A549 (cell line): ENCODE measurements at regions not wholly inside any gene's neighbourhood (a gene's known extent, or its start where the extent isn't known, plus 50 kb on each side); places are given as distances from the start of the nearest gene placed in this dataset.

Experiments used
- ATAC-seq, 2 experiments: fragments of 200-7000 bp in 1 of 2; fragments of >200 bp in 1 of 2; cut with Nextera tagmentation in 1 of 2; cut with Tn5 transposase in 1 of 2; 3 replicates each; pipeline versions ENCODE4 v1.8.0 to v1.9.1; 2018 to 2020; ENCODE audit warnings: mild to moderate bottlenecking in 1 of 2, moderate library complexity in 1 of 2
- CTCF ChIA-PET: fragments of 300-600 bp; sonication (Branson Sonifier 250); formaldehyde crosslinking; extraction: SDS; loops from one replicate; lab custom pipeline; 2021; ENCODE audit warnings: antibody characterized with exemption, inconsistent platforms; lab: Yijun Ruan, JAX
- POLR2A ChIA-PET: fragments of 350-600 bp; formaldehyde crosslinking; extraction: SDS; loops from one replicate; lab custom pipeline; 2021; ENCODE audit warnings: antibody characterized with exemption, inconsistent platforms; lab: Yijun Ruan, JAX
- DNase-seq, 2 experiments: peaks; one replicate each; pipeline versions ENCODE4 v3.0.0 to v3.0.0-alpha.2; 2011 to 2016; ENCODE audit warnings: low read depth in 1 of 2, low spot score in 1 of 2
- FAIRE-seq: peaks from 2 replicates; lab custom pipeline; 2011; peaks lifted over from hg19 to GRCh38; lab: Jason Lieb, UNC
- H3K27ac ChIP-seq, 2 experiments: fragments of >200 bp; sonication (Bioruptor Twin); formaldehyde crosslinking; 3 replicates each; pipeline ENCODE4 v1.5.1; 2016 to 2017
- H3K4me1 ChIP-seq: fragments of >200 bp; sonication (Bioruptor Twin); formaldehyde crosslinking; 3 replicates; pipeline ENCODE4 v1.6.1; 2016
- H3K4me2 ChIP-seq: fragments of >200 bp; sonication (Bioruptor Twin); formaldehyde crosslinking; 3 replicates; pipeline ENCODE4 v1.6.1; 2016
- H3K4me3 ChIP-seq: fragments of >200 bp; sonication (Bioruptor Twin); formaldehyde crosslinking; 3 replicates; pipeline ENCODE4 v1.5.1; 2016
- H3K9me3 ChIP-seq: fragments of >200 bp; sonication (Bioruptor Twin); formaldehyde crosslinking; 3 replicates; pipeline ENCODE4 v1.6.1; 2016
- BHLHE40 ChIP-seq: IDR thresholded peaks from 2 replicates; pipeline ENCODE4 v1.6.1; 2012; ENCODE audit warnings: low read depth, low read length, inconsistent platforms
- CBX8 ChIP-seq: fragments of 200-600 bp; sonication (generic); IDR thresholded peaks from 2 replicates; pipeline ENCODE4 v1.6.1; 2016
- EP300 ChIP-seq, 2 experiments: fragments of >200 bp; sonication (Bioruptor Twin); formaldehyde crosslinking; IDR thresholded peaks; 2 replicates in 1 of 2; 3 replicates in 1 of 2; pipeline ENCODE4 v1.6.1; 2016 to 2017
- ESRRA ChIP-seq: fragments of 150-350 bp; IDR thresholded peaks from 2 replicates; pipeline ENCODE4 v1.6.1; 2014; ENCODE audit warnings: mild to moderate bottlenecking, low read length, borderline replicate concordance
- FOSL2 ChIP-seq, 2 experiments: fragments of 450-650 bp in 1 of 2; fragments of >200 bp in 1 of 2; sonication (Bioruptor Twin) in 1 of 2; formaldehyde crosslinking; IDR thresholded peaks; 2 replicates each; pipeline versions ENCODE4 v1.5.0 to v1.6.1; 2016 to 2020; ENCODE audit warnings: mild to moderate bottlenecking in 1 of 2, moderate library complexity in 1 of 2
- FOXS1 ChIP-seq: fragments of 250-450 bp; sonication (Bioruptor Pico); IDR thresholded peaks from 2 replicates; pipeline ENCODE4 v1.5.0; 2020; ENCODE audit warnings: mild to moderate bottlenecking, moderate library complexity
- GATA3 ChIP-seq: IDR thresholded peaks from 2 replicates; pipeline ENCODE4 v1.6.1; 2012; ENCODE audit warnings: borderline replicate concordance
- HEYL ChIP-seq: fragments of 250-450 bp; sonication (Bioruptor Pico); IDR thresholded peaks from 2 replicates; pipeline ENCODE4 v1.8.0; 2021; ENCODE audit warnings: mild to moderate bottlenecking, moderate library complexity
- HMGXB4 ChIP-seq: fragments of 250-450 bp; sonication (Bioruptor Pico); IDR thresholded peaks from 2 replicates; pipeline ENCODE4 v1.5.0; 2021; ENCODE audit warnings: mild to moderate bottlenecking, moderate library complexity, borderline replicate concordance
- HOXB13 ChIP-seq: fragments of 250-450 bp; sonication (Bioruptor Pico); IDR thresholded peaks from 2 replicates; pipeline ENCODE4 v1.5.0; 2020; ENCODE audit warnings: low read depth, mild to moderate bottlenecking, moderate library complexity
- HOXB5 ChIP-seq: fragments of 250-450 bp; sonication (Bioruptor Pico); IDR thresholded peaks from 2 replicates; pipeline ENCODE4 v1.5.0; 2020; ENCODE audit warnings: mild to moderate bottlenecking, moderate library complexity
- JUN ChIP-seq, 2 experiments: fragments of >200 bp; sonication (Bioruptor Twin); formaldehyde crosslinking; IDR thresholded peaks; 2 replicates in 1 of 2; 3 replicates in 1 of 2; pipeline ENCODE4 v1.6.1; 2016 to 2017
- KDM1A ChIP-seq: fragments of 200-600 bp; sonication (generic); IDR thresholded peaks from 2 replicates; pipeline ENCODE4 v1.6.1; 2016; ENCODE audit warnings: low read depth, mild to moderate bottlenecking
- MAZ ChIP-seq: fragments of 150-350 bp; IDR thresholded peaks from 2 replicates; pipeline ENCODE4 v1.6.1; 2014; ENCODE audit warnings: antibody characterized with exemption, low read depth, low read length, borderline replicate concordance
- MYC ChIP-seq: IDR thresholded peaks from 2 replicates; pipeline ENCODE4 v1.6.1; 2012; ENCODE audit warnings: mild to moderate bottlenecking, inconsistent platforms, low read length, improper control_type of control experiment, borderline replicate concordance
- NR3C1 ChIP-seq: fragments of >200 bp; sonication (Bioruptor Twin); formaldehyde crosslinking; IDR thresholded peaks from 3 replicates; pipeline ENCODE4 v1.6.1; 2017
- POLR2A ChIP-seq: IDR thresholded peaks from 2 replicates; pipeline ENCODE4 v1.6.1; 2012; ENCODE audit warnings: mild to moderate bottlenecking, low read length
- POLR2AphosphoS2 ChIP-seq: conservative IDR thresholded peaks from 2 replicates; pipeline ENCODE4 v1.6.1; 2012; ENCODE audit warnings: low read length, improper control_type of control experiment, inconsistent platforms
- RARB ChIP-seq: fragments of 250-450 bp; sonication (Bioruptor Pico); IDR thresholded peaks from 2 replicates; pipeline ENCODE4 v1.8.0; 2021; ENCODE audit warnings: mild to moderate bottlenecking, moderate library complexity
- SREBF2 ChIP-seq: fragments of 450-650 bp; IDR thresholded peaks from 2 replicates; pipeline ENCODE4 v1.6.1; 2014; ENCODE audit warnings: mild to moderate bottlenecking, moderate library complexity
- USF2 ChIP-seq: fragments of 450-650 bp; IDR thresholded peaks from 2 replicates; pipeline ENCODE4 v1.6.1; 2014; ENCODE audit warnings: antibody characterized with exemption
- ZC3H11A ChIP-seq: fragments of 450-650 bp; IDR thresholded peaks from 2 replicates; pipeline ENCODE4 v1.6.1; 2014; ENCODE audit warnings: antibody characterized with exemption, mild to moderate bottlenecking
- ZNF302 ChIP-seq: fragments of 250-450 bp; sonication (Bioruptor Pico); IDR thresholded peaks from 2 replicates; pipeline ENCODE4 v1.9.0; 2021; ENCODE audit warnings: inconsistent platforms, mild to moderate bottlenecking, moderate library complexity
- WGBS: methylation state at CpG from one replicate; pipeline ENCODE4 v1.1.6; 2017; ENCODE audit errors: missing lambda C conversion rate; 5-methylcytosine and 5-hydroxymethylcytosine counted together
- TF ChIP-seq, protein P1 (sequence below): IDR thresholded peaks from 2 replicates; pipeline ENCODE4 v1.6.1; 2012; ENCODE audit warnings: low read depth, borderline replicate concordance
- TF ChIP-seq, protein P2 (sequence below): fragments of >200 bp; sonication (Bioruptor Twin); formaldehyde crosslinking; IDR thresholded peaks from 3 replicates; pipeline ENCODE4 v1.6.1; 2016
- TF ChIP-seq, protein P3 (sequence below): fragments of >200 bp; sonication (Bioruptor Twin); formaldehyde crosslinking; IDR thresholded peaks from 3 replicates; pipeline ENCODE4 v1.5.1; 2016
- TF ChIP-seq, protein P4 (sequence below): IDR thresholded peaks from 2 replicates; pipeline ENCODE4 v1.6.1; 2012

GRCh38 chr2:146944601-146945000, 900.2 kb upstream of the ACVR2A start:
- Histone ChIP-seq H3K4me3 (no peak overlapping the region), H3K9me3 (no peaks in the 10 kb centered on the region)
- no peak for ATAC-seq
- no peak for TF ChIP-seq CBX8
- TF ChIP-seq FOXS1 (CRISPR knock-in tag) = no peak
- no peak for TF ChIP-seq ZC3H11A
- TF ChIP-seq, protein P1, sequence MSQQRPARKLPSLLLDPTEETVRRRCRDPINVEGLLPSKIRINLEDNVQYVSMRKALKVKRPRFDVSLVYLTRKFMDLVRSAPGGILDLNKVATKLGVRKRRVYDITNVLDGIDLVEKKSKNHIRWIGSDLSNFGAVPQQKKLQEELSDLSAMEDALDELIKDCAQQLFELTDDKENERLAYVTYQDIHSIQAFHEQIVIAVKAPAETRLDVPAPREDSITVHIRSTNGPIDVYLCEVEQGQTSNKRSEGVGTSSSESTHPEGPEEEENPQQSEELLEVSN = no peak
- no peak for TF ChIP-seq HOXB13 (CRISPR knock-in tag)
- TF ChIP-seq GATA3 = no peak
- TF ChIP-seq, protein P2, sequence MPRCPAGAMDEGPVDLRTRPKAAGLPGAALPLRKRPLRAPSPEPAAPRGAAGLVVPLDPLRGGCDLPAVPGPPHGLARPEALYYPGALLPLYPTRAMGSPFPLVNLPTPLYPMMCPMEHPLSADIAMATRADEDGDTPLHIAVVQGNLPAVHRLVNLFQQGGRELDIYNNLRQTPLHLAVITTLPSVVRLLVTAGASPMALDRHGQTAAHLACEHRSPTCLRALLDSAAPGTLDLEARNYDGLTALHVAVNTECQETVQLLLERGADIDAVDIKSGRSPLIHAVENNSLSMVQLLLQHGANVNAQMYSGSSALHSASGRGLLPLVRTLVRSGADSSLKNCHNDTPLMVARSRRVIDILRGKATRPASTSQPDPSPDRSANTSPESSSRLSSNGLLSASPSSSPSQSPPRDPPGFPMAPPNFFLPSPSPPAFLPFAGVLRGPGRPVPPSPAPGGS = no peak
- no peak for TF ChIP-seq POLR2AphosphoS2
- TF ChIP-seq JUN (IDR thresholded peaks at IDR 0.05) = no peak
- no peak for TF ChIP-seq BHLHE40
- TF ChIP-seq MYC = no peak
- no peak for TF ChIP-seq RARB (CRISPR knock-in tag)
- no peak for TF ChIP-seq USF2
- TF ChIP-seq ZNF302 = no peak
- no peak for TF ChIP-seq ESRRA
- TF ChIP-seq POLR2A = no peak
- TF ChIP-seq, all 56 proteins: peak for 0
- ChIA-PET CTCF (no interaction called here), POLR2A (no interaction called here)
- FAIRE-seq (no peak), DNase-seq (no peak)
- under 1% methylated on average over 4 of the region's 4 CpGs for WGBS
- no peak overlapping the region for H3K27ac ChIP-seq
- H3K4me2 ChIP-seq = no peak overlapping the region
- H3K4me1 ChIP-seq = no peaks in the 10 kb centered on the region

GRCh38 chr2:146939991-146940685, 904.7 kb upstream of the ACVR2A start:
- H3K4me1 ChIP-seq = no peaks in the 10 kb centered on the region
- TF ChIP-seq NR3C1 (no peak), SREBF2 (no peak), BHLHE40 (no peak), MAZ (no peak), USF2 (no peak), HOXB5 (CRISPR knock-in tag) (no peak), FOSL2 (IDR thresholded peaks at IDR 0.05) (no peak), FOSL2 (CRISPR knock-in tag; IDR thresholded peaks at IDR 0.05) (no peak), KDM1A (no peak), HEYL (CRISPR knock-in tag) (no peak), EP300 (IDR thresholded peaks at IDR 0.05) (no peak), POLR2AphosphoS2 (no peak), HMGXB4 (no peak)
- TF ChIP-seq, protein P1 = no peak
- TF ChIP-seq, protein P3, sequence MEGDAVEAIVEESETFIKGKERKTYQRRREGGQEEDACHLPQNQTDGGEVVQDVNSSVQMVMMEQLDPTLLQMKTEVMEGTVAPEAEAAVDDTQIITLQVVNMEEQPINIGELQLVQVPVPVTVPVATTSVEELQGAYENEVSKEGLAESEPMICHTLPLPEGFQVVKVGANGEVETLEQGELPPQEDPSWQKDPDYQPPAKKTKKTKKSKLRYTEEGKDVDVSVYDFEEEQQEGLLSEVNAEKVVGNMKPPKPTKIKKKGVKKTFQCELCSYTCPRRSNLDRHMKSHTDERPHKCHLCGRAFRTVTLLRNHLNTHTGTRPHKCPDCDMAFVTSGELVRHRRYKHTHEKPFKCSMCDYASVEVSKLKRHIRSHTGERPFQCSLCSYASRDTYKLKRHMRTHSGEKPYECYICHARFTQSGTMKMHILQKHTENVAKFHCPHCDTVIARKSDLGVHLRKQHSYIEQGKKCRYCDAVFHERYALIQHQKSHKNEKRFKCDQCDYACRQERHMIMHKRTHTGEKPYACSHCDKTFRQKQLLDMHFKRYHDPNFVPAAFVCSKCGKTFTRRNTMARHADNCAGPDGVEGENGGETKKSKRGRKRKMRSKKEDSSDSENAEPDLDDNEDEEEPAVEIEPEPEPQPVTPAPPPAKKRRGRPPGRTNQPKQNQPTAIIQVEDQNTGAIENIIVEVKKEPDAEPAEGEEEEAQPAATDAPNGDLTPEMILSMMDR = no peak
- TF ChIP-seq, protein P4, sequence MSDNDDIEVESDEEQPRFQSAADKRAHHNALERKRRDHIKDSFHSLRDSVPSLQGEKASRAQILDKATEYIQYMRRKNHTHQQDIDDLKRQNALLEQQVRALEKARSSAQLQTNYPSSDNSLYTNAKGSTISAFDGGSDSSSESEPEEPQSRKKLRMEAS = no peak
- ChIA-PET POLR2A (no interaction called here), CTCF (no interaction called here)
- ATAC-seq (no peak), DNase-seq (no peak), FAIRE-seq (no peak)
- 19% methylated on average over 5 of the region's 5 CpGs for WGBS
- H3K4me3 ChIP-seq = no peak overlapping the region
- no peak overlapping the region for H3K27ac ChIP-seq
- H3K9me3 ChIP-seq = no peaks in the 10 kb centered on the region
- no peak overlapping the region for H3K4me2 ChIP-seq
